ENCODE measurements at regions not wholly inside any gene's neighbourhood (a gene's known extent, or its start where the extent isn't known, plus 50 kb on each side); places are given as distances from the start of the nearest gene placed in this dataset.
"Not testable (repeated sequence)": the region's sequence is repeated elsewhere in the genome, so short reads cannot be mapped to it uniquely, and the experiment has no call there.

DNA sequence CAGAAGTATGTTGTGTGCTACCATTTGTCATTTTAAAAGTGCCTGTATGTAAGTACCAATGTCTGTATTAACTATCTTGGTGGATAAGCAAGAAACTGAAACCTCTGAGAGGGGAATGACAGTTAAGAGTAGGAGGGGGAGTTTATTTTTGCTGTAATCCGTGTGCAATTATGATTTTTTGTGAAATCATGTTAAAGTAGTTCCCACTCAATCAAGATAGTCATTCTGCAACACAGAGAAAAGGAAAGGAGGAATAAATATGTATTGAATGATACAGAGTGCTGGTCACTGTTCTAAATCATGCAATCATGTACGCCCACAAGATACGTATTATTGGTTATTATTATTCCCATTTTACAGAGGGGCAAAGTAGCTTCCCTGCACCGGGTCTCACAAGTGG lies 105.1 kb upstream of the UBE2E1 start:
- no peak for DNase-seq (ENCODE audit: low spot score)
- intact Hi-C loops (cut with DNase I): no loop called here

DNA sequence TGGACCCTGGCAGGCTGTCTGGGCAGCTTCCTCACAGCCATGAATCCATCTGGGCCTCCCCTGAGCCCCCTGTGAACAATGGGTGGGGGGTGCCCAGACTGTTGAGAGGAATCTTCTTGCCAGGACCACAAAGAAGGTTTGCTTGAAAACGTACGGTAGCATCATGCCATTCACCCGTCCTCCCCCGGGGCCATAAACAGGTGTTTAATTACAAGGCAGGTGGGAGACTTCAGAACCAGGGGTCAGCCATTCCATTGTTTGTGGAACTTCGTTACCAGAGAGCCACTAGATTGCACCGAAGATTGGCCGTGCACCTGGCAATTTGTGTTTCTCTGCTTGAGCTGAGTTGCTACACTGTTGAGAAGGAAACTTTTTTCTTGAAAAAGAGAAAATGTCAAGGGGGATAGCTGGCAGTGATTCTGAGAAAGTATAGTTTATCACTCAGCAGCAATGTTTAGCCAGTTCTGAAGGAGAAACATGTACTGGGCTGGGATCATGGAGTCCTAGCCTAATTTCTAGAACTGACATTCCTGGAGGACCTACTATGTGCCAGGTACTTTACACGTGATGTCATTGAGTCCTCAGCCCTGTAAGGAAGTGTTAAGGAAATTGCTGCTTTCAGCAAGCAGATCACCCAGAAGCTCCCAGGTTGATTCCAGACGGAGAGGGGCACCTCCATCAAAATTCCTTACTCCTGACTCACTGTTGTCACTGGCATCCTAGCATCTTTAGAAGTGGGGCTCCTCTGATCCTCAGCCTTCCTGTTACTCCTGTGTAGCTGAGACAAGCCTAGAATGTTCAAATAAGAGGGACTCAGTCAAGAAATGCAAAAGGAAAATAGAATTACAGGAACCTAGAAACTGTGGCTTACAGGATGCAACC lies 103.8 kb upstream of the UBE2E1 start:
- DNase-seq (ENCODE audit: low spot score): no peak

DNA sequence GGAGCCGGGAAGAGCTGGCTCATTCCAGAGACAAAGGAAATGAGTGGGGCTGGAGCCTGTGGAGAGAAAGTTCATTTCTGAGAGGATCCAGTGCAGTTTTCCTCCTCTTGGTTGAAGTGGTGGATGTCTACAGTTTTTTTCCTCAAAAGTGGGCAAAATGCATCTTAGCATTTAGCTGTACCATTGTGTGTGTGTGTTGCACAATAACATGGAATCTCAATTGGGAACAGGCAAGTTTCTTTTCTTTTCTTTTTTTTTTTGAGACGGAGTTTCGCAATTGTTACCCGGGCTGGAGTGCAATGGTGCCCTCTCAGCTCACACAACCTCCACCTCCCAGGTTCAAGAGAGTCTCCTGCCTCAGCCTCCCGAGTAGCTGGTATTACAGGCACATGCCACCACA lies 101.5 kb upstream of the UBE2E1 start:
- intact Hi-C loops (cut with DNase I): no loop called here
- no peak for DNase-seq (ENCODE audit: low spot score)

More for the DNA sequence above, 103.8 kb upstream of the UBE2E1 start:
- intact Hi-C loops (cut with DNase I): no loop called here

DNA sequence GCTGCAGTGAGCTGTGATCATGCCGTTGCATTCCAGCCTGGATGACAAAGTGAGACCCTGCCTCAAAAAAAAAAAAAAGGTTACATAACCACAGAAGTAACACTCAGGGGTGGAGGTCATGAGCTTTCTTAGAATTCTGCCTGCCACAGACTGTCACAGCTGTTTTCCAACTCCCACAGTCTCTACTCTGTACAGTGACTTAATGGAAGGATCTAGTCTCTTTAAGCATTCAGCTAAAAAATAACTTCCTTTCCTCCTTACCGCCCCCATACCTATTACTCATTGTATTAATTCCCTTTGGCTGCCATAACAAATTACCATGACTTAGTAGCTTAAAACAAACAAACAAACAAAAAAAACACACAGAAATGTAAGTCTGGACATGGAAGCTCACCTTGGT lies 99.6 kb upstream of the UBE2E1 start:
- intact Hi-C loops (cut with DNase I): no loop called here
- no peak for DNase-seq (ENCODE audit: low spot score)

DNA sequence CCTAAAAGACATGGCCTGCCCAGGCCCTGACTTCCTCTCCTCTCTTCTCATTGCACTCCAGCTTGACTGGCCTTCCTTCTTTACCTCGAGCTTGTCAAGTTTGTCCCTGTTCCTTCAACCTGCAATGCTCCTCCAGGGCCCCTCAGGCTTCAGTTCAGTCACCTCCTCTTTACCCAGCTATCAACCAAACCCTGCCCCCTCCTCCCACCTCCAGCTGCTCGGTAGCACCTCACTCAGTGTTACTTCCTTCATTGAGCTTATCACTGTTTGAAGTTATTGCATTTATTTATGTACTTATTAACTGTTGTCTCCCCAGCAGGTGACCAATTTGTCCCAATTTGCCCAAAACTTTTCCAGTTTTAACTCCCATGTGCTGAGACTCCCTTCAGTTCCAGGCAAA lies 95.8 kb upstream of the UBE2E1 start:
- intact Hi-C loops (cut with DNase I): no loop called here
- no peak for DNase-seq (ENCODE audit: low spot score)

DNA sequence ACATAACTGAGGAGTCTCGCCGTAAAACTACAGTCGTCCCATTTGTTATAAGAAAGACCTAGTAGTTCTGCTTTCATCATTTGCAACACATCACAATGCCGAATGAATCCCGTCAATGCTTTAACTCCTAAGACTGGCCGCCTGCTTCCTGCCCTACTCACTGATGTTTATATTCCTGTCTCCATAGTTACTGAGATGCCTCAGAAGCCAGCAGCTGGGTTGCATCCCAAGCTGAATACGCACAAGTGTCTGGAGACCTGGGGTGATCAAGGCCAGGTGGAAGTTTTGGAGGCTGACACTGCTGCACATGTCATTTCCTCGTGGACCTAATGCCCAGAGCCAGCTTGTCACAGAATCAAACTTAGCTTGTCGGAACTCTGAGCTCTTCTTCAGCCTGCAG lies 95.2 kb upstream of the UBE2E1 start:
- DNase-seq (ENCODE audit: low spot score): no peak
- intact Hi-C loops (cut with DNase I): no loop called here

DNA sequence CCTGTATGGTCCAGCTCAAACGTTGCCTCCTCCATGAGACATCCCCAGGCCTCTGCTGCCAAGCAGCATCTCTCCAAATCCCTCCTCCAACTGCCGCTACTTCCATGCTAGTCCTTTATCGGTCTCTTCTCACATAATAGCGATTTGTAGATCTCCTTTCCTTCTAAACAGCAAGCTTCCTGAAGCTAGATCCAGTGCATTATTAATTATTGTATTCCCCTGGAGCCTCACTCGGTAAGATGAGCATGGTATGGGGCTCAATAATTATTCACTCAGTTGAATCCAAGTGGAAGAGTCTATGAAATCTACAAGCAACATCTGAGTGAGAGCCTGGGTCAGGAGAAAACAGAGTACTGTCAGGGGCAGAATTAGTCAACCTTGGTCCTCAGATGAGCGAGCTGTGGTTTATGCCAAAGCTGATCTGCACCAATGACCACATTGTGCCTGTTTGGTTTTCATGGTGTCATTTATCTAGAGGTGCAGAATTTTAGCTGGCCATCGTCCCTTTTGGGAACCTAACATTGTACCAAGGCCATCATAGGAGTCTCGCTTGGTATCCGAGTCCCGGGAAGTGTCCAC lies 93.8 kb upstream of the UBE2E1 start:
- intact Hi-C loops (cut with DNase I): no loop called here
- DNase-seq (ENCODE audit: low spot score): no peak

DNA sequence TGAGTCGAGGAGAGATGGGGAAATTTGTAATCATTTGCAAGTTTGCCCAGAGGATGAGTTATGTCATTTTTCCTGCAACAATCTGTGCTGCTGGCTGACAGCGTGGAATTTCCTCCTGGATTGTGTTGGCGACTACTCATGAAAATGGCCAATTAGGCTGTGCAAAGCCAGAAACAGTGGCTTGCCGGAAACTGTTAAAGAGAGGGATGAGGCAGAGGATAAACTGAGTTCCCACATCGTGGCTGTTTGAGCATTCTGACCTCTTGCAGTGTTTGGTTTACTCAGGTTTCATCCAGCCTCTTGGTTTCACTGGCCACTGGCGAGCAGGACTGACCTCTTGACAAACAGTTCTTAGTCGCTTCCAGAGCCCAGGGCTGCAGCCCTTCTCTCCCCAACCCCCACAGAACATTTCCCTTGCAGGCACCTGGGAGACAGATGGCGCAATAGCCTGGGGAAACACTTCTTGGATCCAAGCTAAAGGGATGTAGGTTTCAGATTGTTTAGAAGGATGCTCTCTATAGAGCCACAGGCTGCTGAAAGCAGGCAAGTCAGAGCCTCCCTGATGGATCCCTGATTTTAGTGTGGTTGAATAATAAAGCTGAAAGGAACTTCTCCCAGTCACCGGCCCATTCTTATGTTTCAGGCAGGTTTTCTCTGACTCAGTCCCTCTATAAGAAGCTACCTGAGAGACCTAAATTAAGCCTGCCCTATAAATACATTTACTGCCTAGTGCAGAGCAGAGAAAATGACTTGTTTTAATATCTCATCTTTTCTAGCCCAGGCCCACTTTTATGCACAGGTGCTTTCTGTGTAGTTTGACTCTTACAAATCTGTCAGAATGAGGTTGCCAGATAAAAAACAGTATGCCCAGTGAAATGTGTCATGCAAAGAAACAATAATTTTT lies 92.8 kb upstream of the UBE2E1 start:
- DNase-seq (ENCODE audit: low spot score): no peak
- intact Hi-C loops (cut with DNase I): no loop called here

DNA sequence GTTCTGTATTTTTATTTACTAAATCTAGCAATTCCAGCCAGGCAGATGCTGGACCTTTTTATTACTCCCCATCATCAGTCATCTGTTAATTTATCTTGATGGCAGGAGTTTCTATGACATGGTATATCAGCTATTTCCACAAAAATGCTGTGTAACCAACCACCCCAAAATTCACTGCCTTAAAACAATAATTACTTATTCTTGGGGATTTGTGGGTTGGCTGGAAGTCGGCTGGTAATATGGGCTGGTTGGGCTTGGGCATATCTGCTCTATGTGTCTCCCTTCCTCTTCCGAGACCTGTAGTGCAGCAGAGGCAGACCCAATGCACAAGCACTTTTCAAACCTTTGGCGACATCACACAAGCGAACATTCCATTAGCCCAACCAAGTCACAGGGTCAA lies 92.1 kb upstream of the UBE2E1 start:
- intact Hi-C loops (cut with DNase I): no loop called here
- DNase-seq (ENCODE audit: low spot score): no peak

DNA sequence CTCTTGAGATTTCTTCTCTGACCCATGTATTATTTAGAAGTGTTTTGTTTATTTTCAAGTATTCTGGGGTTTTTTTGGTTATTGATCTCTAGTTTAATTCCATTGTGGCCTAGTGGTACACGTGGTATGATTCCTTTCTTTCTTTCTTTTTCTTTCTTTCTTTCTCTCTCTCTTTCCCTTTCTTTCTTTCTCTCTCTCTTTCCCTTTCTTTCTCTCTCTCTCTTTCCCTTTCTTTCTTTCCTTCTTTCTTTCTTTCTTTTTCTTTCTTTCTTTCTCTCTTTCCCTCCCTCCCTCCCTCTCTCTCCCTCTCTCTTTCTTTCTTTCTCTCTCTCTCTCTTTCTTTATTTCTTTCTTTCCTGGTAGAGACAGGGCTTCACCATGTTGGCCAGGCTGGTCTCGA lies 85.7 kb upstream of the UBE2E1 start:
- DNase-seq (ENCODE audit: low spot score): no peak
- intact Hi-C loops (cut with DNase I): no loop called here

DNA sequence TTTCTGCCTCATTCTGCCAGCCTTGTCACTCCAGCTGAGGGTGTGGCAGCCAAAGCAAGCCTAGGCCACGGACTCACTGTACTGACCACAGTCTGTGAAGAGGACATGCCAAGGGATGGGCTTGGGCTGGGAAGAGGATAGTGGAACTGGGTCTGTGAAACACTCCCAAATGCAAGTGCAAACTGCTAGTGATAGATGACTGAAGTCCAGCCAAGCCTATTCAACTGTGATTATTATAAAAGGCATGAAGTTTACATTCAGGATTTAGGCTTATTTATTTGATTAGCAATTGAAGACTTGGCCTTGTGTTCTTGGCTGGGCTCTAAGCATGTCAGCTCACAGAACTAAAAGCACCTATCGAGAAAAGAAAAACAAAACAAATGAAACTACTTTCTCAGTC lies 84.9 kb upstream of the UBE2E1 start:
- DNase-seq (ENCODE audit: low spot score): no peak
- intact Hi-C loops (cut with DNase I): no loop called here

DNA sequence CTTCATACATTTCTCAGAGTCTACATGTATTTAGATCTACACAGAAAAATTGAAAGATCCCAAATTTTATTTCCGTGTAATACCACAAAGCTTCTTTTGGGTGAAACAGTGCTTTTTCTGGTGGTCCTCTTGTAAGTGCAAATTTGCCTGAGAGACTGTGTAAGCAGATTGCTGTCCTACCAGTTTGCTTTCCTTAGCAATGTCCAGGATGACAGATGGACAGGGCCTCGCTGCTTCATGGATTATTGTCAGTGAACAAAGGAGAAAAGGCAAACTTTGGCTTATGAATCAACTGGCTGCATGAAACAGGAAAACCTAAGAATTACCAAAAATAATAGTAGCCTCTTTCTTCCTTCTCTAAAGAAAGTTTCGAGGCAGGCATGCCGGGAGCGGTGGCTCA lies 82.6 kb upstream of the UBE2E1 start:
- DNase-seq (ENCODE audit: low spot score): no peak
- intact Hi-C loops (cut with DNase I): no loop called here

DNA sequence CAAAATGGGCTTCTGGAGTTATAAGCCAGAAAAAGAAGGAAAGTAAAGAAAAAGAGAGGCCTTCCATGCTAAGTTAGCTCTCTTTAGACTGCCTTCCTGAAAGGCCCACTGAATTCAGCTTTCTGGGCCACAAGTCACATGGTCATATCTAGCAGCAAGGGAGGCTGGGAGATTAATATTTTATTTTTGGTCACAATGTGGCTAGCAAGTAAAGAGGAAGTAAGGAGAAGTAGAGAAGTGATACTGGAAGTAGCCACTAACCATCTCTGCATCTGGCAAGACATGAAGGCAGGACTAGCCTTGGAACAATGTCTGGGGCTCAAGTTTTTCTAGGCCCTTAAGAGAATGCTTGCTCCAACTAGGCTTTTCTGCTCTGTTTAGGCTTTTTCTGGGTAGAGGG lies 81.8 kb upstream of the UBE2E1 start:
- intact Hi-C loops (cut with DNase I): no loop called here
- no peak for DNase-seq (ENCODE audit: low spot score)

DNA sequence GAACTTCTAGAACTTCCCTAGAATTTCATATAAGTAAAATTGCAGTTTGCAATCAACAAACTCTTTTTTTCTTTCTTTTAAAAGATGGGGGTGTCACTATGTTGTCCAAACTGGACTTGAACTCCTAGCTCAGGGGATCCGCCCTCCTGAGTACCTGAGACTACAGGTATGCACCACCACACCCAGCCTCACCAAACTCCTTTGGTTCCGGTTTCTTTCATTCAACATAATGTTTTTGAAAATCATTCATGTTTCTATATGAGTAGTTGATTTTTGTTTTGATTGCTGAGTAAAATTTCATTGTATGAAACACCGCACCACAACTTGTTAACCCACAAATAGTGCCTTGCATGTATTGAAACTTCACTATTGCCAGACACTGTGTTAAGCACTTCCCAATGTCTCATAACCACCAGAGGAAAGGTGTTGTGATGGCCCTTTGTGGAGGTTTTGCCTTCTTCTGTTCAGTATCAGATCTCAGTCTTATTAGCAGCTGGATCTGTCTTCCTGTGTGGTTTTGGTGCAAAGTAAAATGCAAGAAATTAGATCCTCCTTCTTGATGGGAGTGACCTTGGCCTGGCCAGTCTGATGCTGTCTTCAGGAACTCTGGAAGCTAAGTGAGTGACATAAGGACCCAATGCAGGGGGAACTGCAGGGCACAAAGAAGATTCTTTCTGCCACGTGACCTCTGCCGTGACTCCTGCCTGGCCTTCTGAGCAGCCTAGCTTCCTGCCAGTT lies 78.8 kb upstream of the UBE2E1 start:
- intact Hi-C loops (cut with DNase I): no loop called here
- no peak for DNase-seq (ENCODE audit: low spot score)

DNA sequence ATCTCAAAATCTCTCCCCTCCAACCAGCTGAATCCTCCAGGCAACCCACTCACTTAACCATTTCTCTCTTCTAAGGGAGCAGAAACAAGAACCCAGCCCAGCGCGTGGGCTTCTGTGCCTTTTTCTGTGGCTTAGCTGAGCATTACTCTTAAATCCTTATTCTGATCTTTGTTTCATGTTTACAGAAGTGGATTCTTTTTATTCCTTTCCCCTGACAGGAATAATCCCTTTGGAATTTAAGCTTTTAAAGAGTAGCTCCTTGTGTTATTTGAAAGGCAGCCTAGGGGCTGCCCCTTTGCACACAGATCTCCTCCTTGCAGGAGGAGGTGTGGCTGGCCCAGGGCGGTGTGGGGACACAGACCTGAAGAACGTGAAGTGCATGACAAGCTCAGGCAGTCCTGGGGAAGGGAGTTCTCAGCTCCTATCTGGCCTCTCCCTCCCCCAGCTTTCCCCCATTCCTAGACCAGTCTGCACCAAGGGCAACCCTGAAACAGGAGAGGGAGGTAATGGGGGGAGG lies 77.1 kb upstream of the UBE2E1 start:
- no peak for DNase-seq (ENCODE audit: low spot score)
- intact Hi-C loops (cut with DNase I): no loop called here

DNA sequence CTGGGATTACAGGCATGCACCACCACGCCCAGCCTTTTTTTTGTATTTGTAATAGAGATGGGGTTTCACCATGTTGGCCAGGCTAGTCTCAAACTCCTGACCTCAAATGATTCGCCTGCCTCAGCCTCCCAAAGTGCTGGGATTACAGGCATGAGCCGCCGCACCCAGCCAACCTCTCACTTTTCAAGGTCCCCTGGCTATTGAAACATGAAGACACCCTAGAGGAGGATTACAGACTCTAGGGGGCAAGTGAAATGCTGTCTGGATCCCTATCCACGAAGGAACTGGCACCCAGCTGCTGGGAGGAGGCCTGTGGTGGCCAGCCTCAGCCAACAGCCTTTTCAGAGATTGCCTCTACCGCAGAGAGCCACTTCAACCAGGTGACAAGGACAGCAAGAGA lies 76.4 kb upstream of the UBE2E1 start:
- intact Hi-C loops (cut with DNase I); DNase-seq (ENCODE audit: low spot score): not testable (repeated sequence)

DNA sequence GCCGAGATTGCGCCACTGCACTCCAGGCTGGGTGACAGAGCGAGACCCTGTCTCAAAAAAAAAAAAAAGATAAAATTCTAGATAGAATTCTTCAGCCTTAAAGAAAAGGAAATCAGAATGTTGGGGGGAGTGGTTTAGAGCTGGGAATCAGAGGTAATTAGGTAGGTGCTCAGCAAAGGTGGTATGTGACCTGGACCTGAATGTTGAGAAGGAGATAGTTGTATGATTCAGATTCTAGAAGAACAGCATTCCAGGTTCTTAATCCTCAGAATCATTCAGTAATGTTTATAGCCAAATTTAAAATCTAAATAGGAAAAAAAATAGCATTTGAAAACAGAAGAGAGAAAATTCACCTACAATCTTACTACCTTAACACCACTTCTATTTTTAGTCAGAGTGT lies 71.3 kb upstream of the UBE2E1 start:
- intact Hi-C loops (cut with DNase I): no loop called here

DNA sequence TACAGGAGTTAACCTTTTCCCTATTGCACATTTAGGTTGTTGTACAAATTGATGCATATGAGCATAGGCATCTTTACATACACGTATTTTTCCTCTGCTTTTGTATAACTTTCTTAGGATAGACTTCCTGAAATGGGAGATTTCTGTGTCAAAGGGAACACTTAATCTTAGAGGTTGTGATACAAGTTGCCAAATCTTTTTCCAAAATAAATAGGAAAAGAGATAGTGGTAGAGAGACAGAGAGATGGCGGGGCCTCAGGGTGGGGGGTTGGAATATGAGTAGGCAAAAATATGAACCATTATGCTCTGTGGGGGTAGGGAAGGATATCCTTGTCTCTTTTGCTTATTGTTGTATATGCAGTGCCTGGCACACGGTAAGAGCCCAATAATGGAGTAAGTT lies 70.7 kb upstream of the UBE2E1 start:
- no peak for DNase-seq (ENCODE audit: low spot score)
- intact Hi-C loops (cut with DNase I): no loop called here

More for the DNA sequence above, 71.3 kb upstream of the UBE2E1 start:
- no peak for DNase-seq (ENCODE audit: low spot score)

DNA sequence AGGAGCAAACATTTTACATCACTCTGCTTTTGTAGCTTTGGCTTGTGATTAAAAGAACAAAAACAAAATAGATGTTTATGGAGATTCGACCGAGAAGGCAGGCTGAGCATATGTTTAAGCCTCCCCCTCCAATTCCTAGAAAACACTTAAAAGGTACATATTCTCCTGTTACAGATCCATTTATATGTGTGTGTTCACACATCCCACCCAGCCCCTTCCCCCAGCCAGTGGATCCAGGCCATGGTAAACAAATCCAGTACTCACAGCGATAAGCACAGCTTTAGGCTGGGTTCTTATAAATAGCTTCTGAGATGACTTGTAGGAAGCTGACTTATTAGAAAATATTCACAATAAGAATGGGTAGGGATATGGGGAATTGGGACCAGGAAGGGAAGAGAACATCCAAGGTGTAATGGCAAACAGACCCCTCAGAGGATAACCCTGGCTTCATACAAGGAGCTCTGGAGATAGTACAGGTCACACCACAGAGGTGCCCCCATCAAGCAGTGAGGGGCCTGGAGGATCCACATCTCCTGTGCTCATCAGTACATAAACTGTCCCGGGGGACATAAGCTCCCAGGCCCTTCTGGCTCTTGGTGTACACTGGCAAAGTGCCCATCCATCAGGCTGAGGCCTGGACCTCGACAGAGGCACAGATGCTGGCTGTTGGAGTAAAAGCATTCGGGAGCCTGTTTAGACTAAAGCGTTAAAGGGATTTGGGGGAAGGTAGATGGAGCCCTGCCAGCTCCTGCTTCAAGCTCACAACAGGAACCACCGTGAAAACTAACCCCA lies 70.0 kb upstream of the UBE2E1 start:
- intact Hi-C loops (cut with DNase I): no loop called here
- no peak for DNase-seq (ENCODE audit: low spot score)

Measured in cardiac septum (tissue), 1 donor.